ENCODE measurements at regions not wholly inside any gene's neighbourhood (a gene's known extent, or its start where the extent isn't known, plus 50 kb on each side); places are given as distances from the start of the nearest gene placed in this dataset.

DNA sequence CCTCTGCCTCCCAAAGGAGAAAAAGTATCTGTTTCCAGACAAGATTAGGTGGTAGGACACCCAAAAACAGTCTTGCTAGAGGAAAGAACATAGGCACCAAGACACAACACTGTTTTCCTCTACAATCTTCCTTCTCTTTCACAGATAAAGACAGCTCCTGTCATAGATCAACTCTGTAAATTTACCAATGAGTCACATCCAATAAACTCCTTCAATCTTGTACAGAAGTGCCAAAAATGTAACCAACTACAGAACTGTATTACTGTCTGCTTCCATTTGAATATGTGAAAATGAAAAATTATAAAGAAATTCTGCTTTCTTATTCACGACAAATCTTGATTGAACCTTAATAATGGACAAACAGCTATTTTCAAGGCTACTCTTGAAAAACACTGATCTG is 286.9 kb downstream of the PLK2 start:
- no peak overlapping the region for H2AFZ ChIP-seq (ENCODE audit: low read length)
- no peaks in the 10 kb centered on the region for H3K23me2 ChIP-seq (ENCODE audit: low read depth, low read length)
- no peak overlapping the region for H3K9ac ChIP-seq (replicated peaks in 1 of 4; ENCODE audit: extremely low read depth in 1 of 4, low read depth in 3 of 4, low read length in 3 of 4)
- WGBS, 2 experiments (ENCODE audit: extremely low coverage in 1 of 2, insufficient coverage in 1 of 2, insufficient read length in 1 of 2, insufficient replicate concordance in 2 of 2, low coverage in 1 of 2, low lambda C conversion rate in 2 of 2, missing lambda C conversion rate in 1 of 2), result 95% methylated on average over 1 of the region's 1 CpG; no CpG with 5 or more reads in 1 of the 2 experiments
- ChIA-PET POLR2A (ENCODE audit: partially characterized antibody) (no interaction called here), CTCF (ENCODE audit: partially characterized antibody) (interaction anchor here (1.7 kb wide), 1 partner anchor 523 kb away, joined by 5 read pairs; no protein-coding TSS in a partner anchor)
- no peak overlapping the region for H4K5ac ChIP-seq (ENCODE audit: insufficient read length, low read depth, low read length)
- no peaks in the 10 kb centered on the region for H3K79me1 ChIP-seq (ENCODE audit: low read depth, low read length)
- H3K14ac ChIP-seq (ENCODE audit: insufficient read length), result no peak overlapping the region
- H3K27ac ChIP-seq (ENCODE audit: low read depth, low read length), result no peak overlapping the region
- no peak overlapping the region for H2BK120ac ChIP-seq (replicated peaks; ENCODE audit: low read depth, low read length)
- H3K4ac ChIP-seq (replicated peaks; ENCODE audit: insufficient read length, low read depth, low read length), result no peak overlapping the region
- no peak overlapping the region for H2BK5ac ChIP-seq (ENCODE audit: low read depth, low read length)
- H3K79me2 ChIP-seq (ENCODE audit: control insufficient read depth in 1 of 2, insufficient read depth in 2 of 2, low read length in 2 of 2), result no peaks in the 10 kb centered on the region
- no peak overlapping the region for H3K4me3 ChIP-seq (ENCODE audit: extremely low read depth in 1 of 4, insufficient read depth in 2 of 4, low read depth in 3 of 4, low read length in 4 of 4)
- FAIRE-seq, result no peak
- no peaks in the 10 kb centered on the region for H3K27me3 ChIP-seq (replicated peaks in 1 of 4; ENCODE audit: control insufficient read depth in 3 of 4, extremely low read depth in 1 of 4, insufficient read depth in 3 of 4, low read length in 3 of 4)
- no peak overlapping the region for H3K23ac ChIP-seq (ENCODE audit: insufficient read length)
- no peaks in the 10 kb centered on the region for H3K4me1 ChIP-seq (replicated peaks in 1 of 4; ENCODE audit: control insufficient read depth in 3 of 4, insufficient read depth in 4 of 4, low read length in 3 of 4)
- H3K4me2 ChIP-seq (ENCODE audit: insufficient read depth in 1 of 2, low read depth in 2 of 2, low read length in 2 of 2), result no peak overlapping the region
- H3K18ac ChIP-seq (ENCODE audit: extremely low read depth, low read length), result no peak overlapping the region
- H2AK5ac ChIP-seq (ENCODE audit: low read depth, low read length), result no peak overlapping the region
- no peaks in the 10 kb centered on the region for H3K36me3 ChIP-seq (ENCODE audit: control insufficient read depth in 2 of 4, insufficient read depth in 4 of 4, low read length in 3 of 4)
- no peak overlapping the region for H2BK15ac ChIP-seq (ENCODE audit: low read length)
- H3K56ac ChIP-seq (replicated peaks; ENCODE audit: insufficient read length, low read depth, low read length), result no peak overlapping the region
- no peak overlapping the region for H4K8ac ChIP-seq (ENCODE audit: extremely low read depth, insufficient read depth, low read length)
- DNase-seq (ENCODE audit: low read depth in 1 of 2, low spot score in 2 of 2), result no peak
- H2BK20ac ChIP-seq (ENCODE audit: low read length), result no peak overlapping the region
- no peak for TF ChIP-seq ZNF274 (IDR thresholded peaks at IDR 0.05; ENCODE audit: borderline replicate concordance, extremely low read depth, low read length)
- TF ChIP-seq RXRA (IDR thresholded peaks at IDR 0.05; ENCODE audit: insufficient read depth, low read depth, low read length), result no peak
- no peaks in the 10 kb centered on the region for H3K9me3 ChIP-seq (ENCODE audit: insufficient read depth in 2 of 2, low read depth in 1 of 2, low read length in 1 of 2)
- H2BK12ac ChIP-seq (ENCODE audit: low read depth, low read length), result no peak overlapping the region
- no peaks in the 10 kb centered on the region for H4K20me1 ChIP-seq (replicated peaks in 1 of 2; ENCODE audit: control insufficient read depth in 1 of 2, insufficient read depth in 2 of 2, low read length in 2 of 2)
- H4K91ac ChIP-seq (replicated peaks; ENCODE audit: insufficient read length, low read length), result no peak overlapping the region

Measured in H1 (cell line).